Calu3 (cell line): ENCODE measurements at regions not wholly inside any gene's neighbourhood (a gene's known extent, or its start where the extent isn't known, plus 50 kb on each side); places are given as distances from the start of the nearest gene placed in this dataset.

ENCODE experiments used
- BruUV-seq: library from RNA; stranded (reverse); fragments of 400-500 nt; replicated peaks from 2 replicates; lab custom pipeline; 2021; lab: Mats Ljungman, UMichigan
- CTCF ChIA-PET: fragments of 300-600 bp; sonication (Branson Sonifier 250); formaldehyde crosslinking; loops from one replicate; lab custom pipeline; 2022; ENCODE audit warnings: antibody characterized with exemption; lab: Charles Lee
- DNase-seq: peaks from one replicate; pipeline ENCODE4 v3.0.0; 2022
- H3K27ac Mint-ChIP-seq: one replicate; pipeline ENCODE4 v1.8.0; 2022; ENCODE audit warnings: mixed read lengths; ENCODE audit not compliant: unreplicated experiment
- H3K27me3 Mint-ChIP-seq: one replicate; pipeline ENCODE4 v1.8.0; 2022; ENCODE audit warnings: mixed read lengths; ENCODE audit not compliant: unreplicated experiment
- H3K36me3 Mint-ChIP-seq: one replicate; pipeline ENCODE4 v1.8.0; 2022; ENCODE audit warnings: mild to moderate bottlenecking, moderate library complexity, mixed read lengths; ENCODE audit not compliant: insufficient read depth, unreplicated experiment
- H3K4me1 Mint-ChIP-seq: one replicate; pipeline ENCODE4 v1.8.0; 2022; ENCODE audit warnings: mild to moderate bottlenecking, low read depth, mixed read lengths; ENCODE audit not compliant: unreplicated experiment
- H3K4me3 Mint-ChIP-seq: one replicate; pipeline ENCODE4 v1.8.0; 2022; ENCODE audit warnings: mild to moderate bottlenecking, low read depth, moderate library complexity, mixed read lengths; ENCODE audit not compliant: unreplicated experiment
- H3K9me3 Mint-ChIP-seq: one replicate; pipeline ENCODE4 v1.8.0; 2022; ENCODE audit warnings: low read depth, mixed read lengths; ENCODE audit not compliant: unreplicated experiment
- CTCF ChIP-seq: fragments of 200-600 bp; IDR thresholded peaks from one replicate; pipeline ENCODE4 v1.8.0; 2022; ENCODE audit warnings: antibody characterized with exemption; ENCODE audit not compliant: unreplicated experiment
- intact Hi-C: fragments of 100-400 bp; cut with micrococcal nuclease; formaldehyde crosslinking; loops from one replicate; pipeline ENCODE4 v1.10.0; 2022; ENCODE audit not compliant: unreplicated experiment

GRCh38 chr17:77328823-77329740, 188.3 kb downstream of the SEC14L1 start:
- Mint-ChIP-seq H3K36me3 (peaks cover 70% of the 10 kb centered on the region), H3K4me1 (peaks cover 85% of the 10 kb centered on the region), H3K9me3 (no peaks in the 10 kb centered on the region), H3K4me3 (no peak overlapping the region), H3K27ac (no peak overlapping the region), H3K27me3 (no peaks in the 10 kb centered on the region)
- no TSS peak for BruUV-seq
- no peak for TF ChIP-seq CTCF
- DNase-seq, result no peak
- CTCF ChIA-PET, result interaction anchor here (0.6 kb wide), 1 partner anchor 450 kb away, joined by 3 read pairs; no protein-coding TSS in a partner anchor
- intact Hi-C loops, result no loop called here

- no TSS peak for BruUV-seq
- no peak overlapping the region for H3K27ac Mint-ChIP-seq
- peaks cover 62% of the 10 kb centered on the region for H3K36me3 Mint-ChIP-seq
- no peak for DNase-seq
- peaks cover 77% of the 10 kb centered on the region for H3K4me1 Mint-ChIP-seq
- H3K4me3 Mint-ChIP-seq, result no peak overlapping the region
- CTCF ChIA-PET, result no interaction called here
- no peak for TF ChIP-seq CTCF
- intact Hi-C loops, result loop anchor here (5.0 to 10.0 kb wide), 2 partner anchors 125 to 167 kb away; no protein-coding TSS in a partner anchor
- no peaks in the 10 kb centered on the region for H3K27me3 Mint-ChIP-seq
- H3K9me3 Mint-ChIP-seq, result no peaks in the 10 kb centered on the region
Observed at GRCh38 chr17:77329741-77330531, 189.2 kb downstream of the SEC14L1 start.

- Mint-ChIP-seq H3K4me1 (peaks cover 70% of the 10 kb centered on the region), H3K27ac (no peak overlapping the region), H3K4me3 (no peak overlapping the region), H3K27me3 (no peaks in the 10 kb centered on the region), H3K36me3 (peaks cover 55% of the 10 kb centered on the region), H3K9me3 (no peaks in the 10 kb centered on the region)
- DNase-seq, result no peak
- no peak for TF ChIP-seq CTCF
- intact Hi-C loops, result loop anchor here (5.0 to 10.0 kb wide), 2 partner anchors 124 to 167 kb away; no protein-coding TSS in a partner anchor
- CTCF ChIA-PET, result interaction anchor here (0.9 kb wide), 1 partner anchor 23 kb away, joined by 3 read pairs; no protein-coding TSS in a partner anchor
- no TSS peak for BruUV-seq
Observed at GRCh38 chr17:77330602-77331081, 189.9 kb downstream of the SEC14L1 start.

DNA sequence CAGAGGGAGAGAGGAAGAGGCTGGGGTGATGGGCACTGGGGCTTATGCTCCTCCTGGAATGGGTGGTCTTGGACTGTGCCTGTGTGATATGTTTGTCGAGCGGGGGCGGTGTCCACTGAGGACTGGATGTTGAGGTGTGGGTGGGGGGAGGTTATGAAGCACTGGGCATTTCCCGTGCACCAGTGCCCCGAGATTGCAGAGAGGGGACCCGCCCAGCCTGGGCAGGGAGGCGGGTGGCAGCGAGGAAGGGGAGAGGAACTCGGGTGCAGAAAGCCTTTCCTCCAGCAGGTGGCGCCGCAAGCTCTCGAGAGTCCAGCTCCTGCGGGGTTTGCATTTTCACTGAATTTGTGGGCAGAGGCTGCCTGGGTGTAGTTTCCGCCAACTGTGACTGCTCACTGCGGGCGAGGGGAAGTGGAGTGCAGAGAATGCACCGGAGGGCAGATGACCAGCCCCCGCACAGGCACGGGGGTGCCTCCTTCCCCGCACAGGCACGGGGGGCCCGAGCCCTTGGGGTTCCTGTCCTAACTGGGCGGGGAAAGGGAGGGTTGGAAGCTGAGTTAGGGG, 190.6 kb downstream of the SEC14L1 start:
- Mint-ChIP-seq H3K27ac (no peak overlapping the region), H3K36me3 (peaks cover 47% of the 10 kb centered on the region), H3K9me3 (no peaks in the 10 kb centered on the region), H3K4me3 (peak overlapping the region; percentile 66), H3K27me3 (no peaks in the 10 kb centered on the region), H3K4me1 (peaks cover 63% of the 10 kb centered on the region)
- BruUV-seq, result no TSS peak
- TF ChIP-seq CTCF, result peak; percentile 94
- intact Hi-C loops, result loop anchor here (5.0 to 10.0 kb wide), 2 partner anchors 123 to 166 kb away; no protein-coding TSS in a partner anchor
- CTCF ChIA-PET, result interaction anchor here (0.6 to 1.0 kb wide), 5 partner anchors 23 to 164 kb away, joined by 3 to 8 read pairs (median 3); no protein-coding TSS in a partner anchor
- peak; percentile 93 for DNase-seq
